HTR-8/SVneo (cell line): ENCODE measurements at regions not wholly inside any gene's neighbourhood (a gene's known extent, or its start where the extent isn't known, plus 50 kb on each side); places are given as distances from the start of the nearest gene placed in this dataset.
A peak's percentile ranks its signal among the peaks of the same experiment; 100 is the strongest.
"Not testable (repeated sequence)": the region's sequence is repeated elsewhere in the genome, so short reads cannot be mapped to it uniquely, and the experiment has no call there.

Experiments used
- DNase-seq: peaks from one replicate; pipeline ENCODE4 v3.0.0; 2011; ENCODE audit warnings: low spot score, mixed read lengths; ENCODE audit not compliant: insufficient read length
- FAIRE-seq: peaks from 2 replicates; lab custom pipeline; 2011; peaks lifted over from hg19 to GRCh38; lab: Jason Lieb, UNC

GRCh38 chr5:131008329-131008728, 156.7 kb downstream of the HINT1 start:
- FAIRE-seq (no peak), DNase-seq (no peak)

- FAIRE-seq = no peak
- DNase-seq = no peak
These were observed 158.9 kb downstream of the HINT1 start for GRCh38 chr5:131005963-131006684.

- no peak for FAIRE-seq
- DNase-seq = no peak
These were observed 163.5 kb downstream of the HINT1 start for GRCh38 chr5:131001507-131001906.

GRCh38 chr5:131000289-131000688, 164.8 kb downstream of the HINT1 start:
- FAIRE-seq (no peak), DNase-seq (no peak)

- FAIRE-seq = peak; percentile 46
- not testable (repeated sequence) for DNase-seq
These were observed 168.3 kb downstream of the HINT1 start for GRCh38 chr5:130996720-130997119.

GRCh38 chr5:130995851-130996250, 169.2 kb downstream of the HINT1 start:
- no peak for FAIRE-seq
- no peak for DNase-seq

- DNase-seq (no peak), FAIRE-seq (no peak)
These were observed 169.9 kb downstream of the HINT1 start for GRCh38 chr5:130995254-130995515.

- no peak for FAIRE-seq
- DNase-seq = no peak
These were observed 170.4 kb downstream of the HINT1 start for GRCh38 chr5:130994496-130995253.

- no peak for DNase-seq
- FAIRE-seq = no peak
These were observed 172.4 kb downstream of the HINT1 start for GRCh38 chr5:130992621-130993020.

GRCh38 chr5:130992095-130992494, 173.0 kb downstream of the HINT1 start:
- DNase-seq (no peak), FAIRE-seq (no peak)

GRCh38 chr5:130985776-130986175, 179.3 kb downstream of the HINT1 start:
- no peak for DNase-seq
- FAIRE-seq = no peak

GRCh38 chr5:130981663-130982062, 183.4 kb downstream of the HINT1 start:
- FAIRE-seq (no peak), DNase-seq (no peak)

GRCh38 chr5:130978475-130978874, 186.6 kb downstream of the HINT1 start:
- DNase-seq (no peak), FAIRE-seq (no peak)

GRCh38 chr5:130976493-130976892, 188.6 kb downstream of the HINT1 start:
- FAIRE-seq = no peak
- DNase-seq = no peak

GRCh38 chr5:130975847-130976246, 189.2 kb downstream of the HINT1 start:
- FAIRE-seq = no peak
- no peak for DNase-seq

- DNase-seq = no peak
- no peak for FAIRE-seq
These were observed 189.8 kb downstream of the HINT1 start for GRCh38 chr5:130975299-130975698.

- FAIRE-seq (no peak), DNase-seq (no peak)
These were observed 190.9 kb downstream of the HINT1 start for GRCh38 chr5:130974021-130974683.

- FAIRE-seq (no peak), DNase-seq (no peak)
These were observed 198.0 kb downstream of the HINT1 start for GRCh38 chr5:130966990-130967525.

GRCh38 chr5:130965920-130966319, 199.1 kb downstream of the HINT1 start:
- FAIRE-seq = no peak
- no peak for DNase-seq

GRCh38 chr5:130965360-130965759, 199.7 kb downstream of the HINT1 start:
- FAIRE-seq (no peak), DNase-seq (no peak)
